ENCODE measurements at regions not wholly inside any gene's neighbourhood (a gene's known extent, or its start where the extent isn't known, plus 50 kb on each side); places are given as distances from the start of the nearest gene placed in this dataset.

DNA sequence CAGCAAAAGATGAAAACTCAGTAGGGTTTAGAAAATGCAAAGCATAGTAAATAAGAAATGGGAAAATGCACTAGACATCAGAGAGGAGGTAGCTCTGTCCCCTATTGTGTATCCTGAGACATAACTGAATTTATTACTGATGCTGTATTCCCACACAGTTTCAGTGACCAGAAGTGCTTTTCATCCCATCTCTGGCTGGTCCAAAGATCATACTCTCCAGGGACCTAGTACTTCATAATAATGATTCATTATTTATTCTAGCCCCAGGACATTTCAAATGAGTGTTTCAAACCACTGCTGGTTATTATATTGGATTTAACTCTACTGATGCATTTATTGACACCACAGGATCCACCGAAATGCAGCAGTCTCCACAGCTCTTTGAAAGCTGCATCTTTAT is 163.3 kb downstream of the PAWR start:
- no peak for FAIRE-seq
- 9% methylated on average over 1 of the region's 1 CpG for WGBS (ENCODE audit: missing lambda C conversion rate)
- peak in 1 of 2 experiments; percentile 75; a peak in 3 of 6 replicates for ATAC-seq
- H3K4me2 ChIP-seq, result peak overlapping the region; percentile 48
- DNase-seq (ENCODE audit: low read depth in 1 of 2, low spot score in 1 of 2), result peak in 1 of 2 experiments; percentile 39
- POLR2A ChIA-PET, result no interaction called here
- H3K4me3 ChIP-seq, result no peak overlapping the region
- TF ChIP-seq SMC3 (IDR thresholded peaks at IDR 0.05), result no peak
- no peak for TF ChIP-seq FOSB (CRISPR knock-in tag; IDR thresholded peaks at IDR 0.05)
- no peak for TF ChIP-seq ESRRA (IDR thresholded peaks at IDR 0.05; ENCODE audit: borderline replicate concordance, low read length)
- TF ChIP-seq JUNB (IDR thresholded peaks at IDR 0.05), result 0 out of 2 replicates have a peak, but pooled peaks have one; percentile 12
- peak; percentile 40; the same call in 1 of the 2 replicates for TF ChIP-seq FOSL2 (IDR thresholded peaks at IDR 0.05)
- peak; percentile 56 for TF ChIP-seq FOSL2 (CRISPR knock-in tag; IDR thresholded peaks at IDR 0.05)
- H3K9me3 ChIP-seq, result no peaks in the 10 kb centered on the region
- peak overlapping the region in 1 of 2 experiments; percentile 40; a peak in 2 of 6 replicates for H3K27ac ChIP-seq
- CTCF ChIA-PET, result interaction anchor here (0.8 to 1.3 kb wide), 2 partner anchors 20 to 78 kb away, joined by 3 to 5 read pairs; no protein-coding TSS in a partner anchor
- H3K4me1 ChIP-seq, result peaks cover 44% of the 10 kb centered on the region

DNA sequence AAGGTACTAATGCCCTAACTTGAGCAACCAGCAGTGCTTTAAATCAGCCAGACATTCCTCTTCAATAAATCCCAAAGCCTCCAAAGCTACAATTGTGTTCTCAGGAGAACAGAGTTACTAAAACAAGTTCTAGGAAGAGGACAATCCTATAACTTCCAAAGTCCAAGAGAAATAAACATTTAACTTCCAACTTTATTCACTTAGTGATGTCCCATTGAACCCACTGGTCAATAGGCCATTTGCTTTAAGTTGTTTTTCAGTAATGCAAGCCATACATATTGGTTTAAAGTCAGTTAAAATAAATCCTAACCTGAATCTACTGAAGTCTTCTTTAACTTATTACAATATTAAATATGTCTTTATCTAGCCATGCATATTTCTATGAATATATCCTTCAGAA is 165.4 kb downstream of the PAWR start:
- FAIRE-seq, result no peak
- DNase-seq (ENCODE audit: low read depth in 1 of 2, low spot score in 1 of 2), result no peak
- POLR2A ChIA-PET, result no interaction called here

DNA sequence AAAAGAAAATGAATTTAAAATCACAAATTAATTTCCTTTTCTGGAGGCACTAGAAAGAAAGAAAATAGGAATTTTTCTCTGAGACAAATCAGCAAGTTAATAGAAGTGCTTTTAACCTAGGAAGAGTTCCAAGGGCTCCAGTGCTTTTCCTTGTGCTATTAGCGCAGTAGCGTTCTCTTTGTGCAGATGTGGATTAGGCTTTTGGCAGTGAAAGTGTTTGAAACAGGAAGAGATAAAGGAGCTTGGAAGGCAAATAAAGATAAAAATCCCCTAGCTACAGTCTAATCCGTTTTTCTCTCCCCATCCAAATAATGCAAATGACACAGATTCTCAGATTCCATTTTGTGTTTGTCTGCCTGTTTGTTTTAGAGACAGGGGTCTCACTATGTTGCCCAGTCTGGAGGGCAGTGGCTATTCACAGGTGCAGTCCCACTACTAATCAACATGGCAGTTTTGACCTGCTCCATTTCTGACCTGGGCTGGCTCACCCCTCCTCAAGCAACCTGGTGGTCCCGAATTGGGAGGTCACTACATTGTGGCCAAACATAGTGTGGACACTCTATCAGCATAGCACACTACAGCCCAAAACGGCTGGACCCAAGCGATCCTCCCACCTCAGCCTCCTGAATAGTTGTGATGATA is 166.1 kb downstream of the PAWR start:
- DNase-seq (ENCODE audit: low read depth in 1 of 2, low spot score in 1 of 2) (no peak), FAIRE-seq (peak; percentile 78), ATAC-seq (no peak)
- TF ChIP-seq MYC (IDR thresholded peaks at IDR 0.05; ENCODE audit: borderline replicate concordance, low read length) (no peak), POLR2AphosphoS2 (conservative IDR thresholded peaks at IDR 0.05; ENCODE audit: low read length) (no peak)
- TF ChIP-seq, protein P1, sequence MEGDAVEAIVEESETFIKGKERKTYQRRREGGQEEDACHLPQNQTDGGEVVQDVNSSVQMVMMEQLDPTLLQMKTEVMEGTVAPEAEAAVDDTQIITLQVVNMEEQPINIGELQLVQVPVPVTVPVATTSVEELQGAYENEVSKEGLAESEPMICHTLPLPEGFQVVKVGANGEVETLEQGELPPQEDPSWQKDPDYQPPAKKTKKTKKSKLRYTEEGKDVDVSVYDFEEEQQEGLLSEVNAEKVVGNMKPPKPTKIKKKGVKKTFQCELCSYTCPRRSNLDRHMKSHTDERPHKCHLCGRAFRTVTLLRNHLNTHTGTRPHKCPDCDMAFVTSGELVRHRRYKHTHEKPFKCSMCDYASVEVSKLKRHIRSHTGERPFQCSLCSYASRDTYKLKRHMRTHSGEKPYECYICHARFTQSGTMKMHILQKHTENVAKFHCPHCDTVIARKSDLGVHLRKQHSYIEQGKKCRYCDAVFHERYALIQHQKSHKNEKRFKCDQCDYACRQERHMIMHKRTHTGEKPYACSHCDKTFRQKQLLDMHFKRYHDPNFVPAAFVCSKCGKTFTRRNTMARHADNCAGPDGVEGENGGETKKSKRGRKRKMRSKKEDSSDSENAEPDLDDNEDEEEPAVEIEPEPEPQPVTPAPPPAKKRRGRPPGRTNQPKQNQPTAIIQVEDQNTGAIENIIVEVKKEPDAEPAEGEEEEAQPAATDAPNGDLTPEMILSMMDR (IDR thresholded peaks at IDR 0.05), result no peak
- peaks cover 21% of the 10 kb centered on the region for H3K4me1 ChIP-seq
- CTCF ChIA-PET, result interaction anchor here (0.9 to 1.3 kb wide), 2 partner anchors 19 to 117 kb away, joined by 3 read pairs; no protein-coding TSS in a partner anchor
- no peak overlapping the region for H3K4me2 ChIP-seq
- no peaks in the 10 kb centered on the region for H3K9me3 ChIP-seq
- no peak overlapping the region for H3K4me3 ChIP-seq
- H3K27ac ChIP-seq, result no peak overlapping the region
- POLR2A ChIA-PET, result no interaction called here
- WGBS (ENCODE audit: missing lambda C conversion rate), result 77% methylated on average over 6 of the region's 6 CpGs

More for the DNA sequence above, 165.4 kb downstream of the PAWR start:
- no peak for ATAC-seq
- Histone ChIP-seq H3K9me3 (no peaks in the 10 kb centered on the region), H3K27ac (no peak overlapping the region), H3K4me2 (no peak overlapping the region), H3K4me1 (peaks cover 23% of the 10 kb centered on the region), H3K4me3 (no peak overlapping the region)
- TF ChIP-seq, protein P2, sequence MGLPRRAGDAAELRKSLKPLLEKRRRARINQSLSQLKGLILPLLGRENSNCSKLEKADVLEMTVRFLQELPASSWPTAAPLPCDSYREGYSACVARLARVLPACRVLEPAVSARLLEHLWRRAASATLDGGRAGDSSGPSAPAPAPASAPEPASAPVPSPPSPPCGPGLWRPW (IDR thresholded peaks at IDR 0.05), result no peak
- no peak for TF ChIP-seq ZNF302 (CRISPR knock-in tag; IDR thresholded peaks at IDR 0.05)
- no peak for TF ChIP-seq HOXA7 (CRISPR knock-in tag; IDR thresholded peaks at IDR 0.05)
- TF ChIP-seq ZFP36 (IDR thresholded peaks at IDR 0.05; ENCODE audit: borderline replicate concordance, partially characterized antibody), result no peak
- TF ChIP-seq, protein P3, sequence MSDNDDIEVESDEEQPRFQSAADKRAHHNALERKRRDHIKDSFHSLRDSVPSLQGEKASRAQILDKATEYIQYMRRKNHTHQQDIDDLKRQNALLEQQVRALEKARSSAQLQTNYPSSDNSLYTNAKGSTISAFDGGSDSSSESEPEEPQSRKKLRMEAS (IDR thresholded peaks at IDR 0.05), result no peak
- TF ChIP-seq HDAC2 (IDR thresholded peaks at IDR 0.05), result no peak
- TF ChIP-seq, protein P1 (IDR thresholded peaks at IDR 0.05), result no peak
- no peak for TF ChIP-seq KDM1A (IDR thresholded peaks at IDR 0.05; ENCODE audit: low read depth)
- TF ChIP-seq FOSB (CRISPR knock-in tag; IDR thresholded peaks at IDR 0.05), result no peak
- TF ChIP-seq, protein P4, sequence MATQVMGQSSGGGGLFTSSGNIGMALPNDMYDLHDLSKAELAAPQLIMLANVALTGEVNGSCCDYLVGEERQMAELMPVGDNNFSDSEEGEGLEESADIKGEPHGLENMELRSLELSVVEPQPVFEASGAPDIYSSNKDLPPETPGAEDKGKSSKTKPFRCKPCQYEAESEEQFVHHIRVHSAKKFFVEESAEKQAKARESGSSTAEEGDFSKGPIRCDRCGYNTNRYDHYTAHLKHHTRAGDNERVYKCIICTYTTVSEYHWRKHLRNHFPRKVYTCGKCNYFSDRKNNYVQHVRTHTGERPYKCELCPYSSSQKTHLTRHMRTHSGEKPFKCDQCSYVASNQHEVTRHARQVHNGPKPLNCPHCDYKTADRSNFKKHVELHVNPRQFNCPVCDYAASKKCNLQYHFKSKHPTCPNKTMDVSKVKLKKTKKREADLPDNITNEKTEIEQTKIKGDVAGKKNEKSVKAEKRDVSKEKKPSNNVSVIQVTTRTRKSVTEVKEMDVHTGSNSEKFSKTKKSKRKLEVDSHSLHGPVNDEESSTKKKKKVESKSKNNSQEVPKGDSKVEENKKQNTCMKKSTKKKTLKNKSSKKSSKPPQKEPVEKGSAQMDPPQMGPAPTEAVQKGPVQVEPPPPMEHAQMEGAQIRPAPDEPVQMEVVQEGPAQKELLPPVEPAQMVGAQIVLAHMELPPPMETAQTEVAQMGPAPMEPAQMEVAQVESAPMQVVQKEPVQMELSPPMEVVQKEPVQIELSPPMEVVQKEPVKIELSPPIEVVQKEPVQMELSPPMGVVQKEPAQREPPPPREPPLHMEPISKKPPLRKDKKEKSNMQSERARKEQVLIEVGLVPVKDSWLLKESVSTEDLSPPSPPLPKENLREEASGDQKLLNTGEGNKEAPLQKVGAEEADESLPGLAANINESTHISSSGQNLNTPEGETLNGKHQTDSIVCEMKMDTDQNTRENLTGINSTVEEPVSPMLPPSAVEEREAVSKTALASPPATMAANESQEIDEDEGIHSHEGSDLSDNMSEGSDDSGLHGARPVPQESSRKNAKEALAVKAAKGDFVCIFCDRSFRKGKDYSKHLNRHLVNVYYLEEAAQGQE (IDR thresholded peaks at IDR 0.05), result no peak
- TF ChIP-seq CHD2 (IDR thresholded peaks at IDR 0.05; ENCODE audit: low read length, partially characterized antibody), result no peak
- TF ChIP-seq HOXB5 (CRISPR knock-in tag; IDR thresholded peaks at IDR 0.05), result no peak
- CTCF ChIA-PET, result interaction anchor here (0.9 kb wide), 1 partner anchor 117 kb away, joined by 3 read pairs; no protein-coding TSS in a partner anchor
